Endothelial cell of umbilical vein (primary cell): ENCODE measurements at regions not wholly inside any gene's neighbourhood (a gene's known extent, or its start where the extent isn't known, plus 50 kb on each side); places are given as distances from the start of the nearest gene placed in this dataset.

Experiments used
- BruUV-seq: library from RNA; stranded (reverse); fragments of 400-500 nt; replicated peaks from 2 replicates; lab custom pipeline; 2021; lab: Mats Ljungman, UMichigan
- CTCF ChIA-PET: fragments of 300-600, 350-600 bp; sonication (Branson Sonifier 250); formaldehyde crosslinking; loops from one replicate; lab custom pipeline; 2021; ENCODE audit warnings: antibody characterized with exemption, inconsistent platforms; lab: Charles Lee
- POLR2A ChIA-PET: fragments of 300-600, 350-600 bp; sonication (Branson Sonifier 250); formaldehyde crosslinking; loops from one replicate; lab custom pipeline; 2021; ENCODE audit warnings: antibody characterized with exemption, inconsistent platforms; lab: Charles Lee
- DNase-seq: peaks from one replicate; pipeline ENCODE4 v3.0.0-alpha.2; 2011; ENCODE audit warnings: low read depth, low spot score
- FAIRE-seq: peaks from 2 replicates; lab custom pipeline; 2011; peaks lifted over from hg19 to GRCh38; lab: Jason Lieb, UNC
- H2AFZ ChIP-seq: 2 replicates; pipeline ENCODE4 v1.6.0; 2012; ENCODE audit warnings: low read depth, low read length, control low read depth, inconsistent platforms
- H3K27ac ChIP-seq: 2 replicates; pipeline ENCODE4 v1.5.1; 2011; ENCODE audit warnings: low read depth, mild to moderate bottlenecking, control low read depth, low read length, moderate library complexity; ENCODE audit not compliant: insufficient read depth
- H3K27me3 ChIP-seq, 2 experiments: 2 replicates each; pipeline versions ENCODE4 v1.6.0 to v1.6.1; 2011; ENCODE audit warnings: low read length in 2 of 2, mixed read lengths in 1 of 2; ENCODE audit not compliant: control insufficient read depth in 2 of 2, insufficient read depth in 2 of 2
- H3K36me3 ChIP-seq, 2 experiments: 2 replicates in 1 of 2; 3 replicates in 1 of 2; pipeline ENCODE4 v1.5.1; 2011; ENCODE audit warnings: low read length in 2 of 2, mild to moderate bottlenecking in 1 of 2, moderate library complexity in 1 of 2; ENCODE audit not compliant: control insufficient read depth in 2 of 2, insufficient read depth in 2 of 2; ENCODE audit errors: extremely low read depth in 1 of 2
- H3K4me1 ChIP-seq: 3 replicates; pipeline ENCODE4 v1.5.1; 2011; ENCODE audit warnings: mild to moderate bottlenecking, low read length; ENCODE audit not compliant: control insufficient read depth, insufficient read depth; ENCODE audit errors: extremely low read depth
- H3K4me2 ChIP-seq: 2 replicates; pipeline ENCODE4 v1.6.1; 2011; ENCODE audit warnings: low read length, control low read depth, mixed read lengths; ENCODE audit not compliant: insufficient read depth
- H3K4me3 ChIP-seq, 3 experiments: fragments of 200-600 bp in 1 of 3; sonication (generic), shearing (Covaris generic) in 1 of 3; replicated peaks in 1 of 3; 2 replicates each; pipeline ENCODE4 v1.5.1; 2011 to 2016; ENCODE audit warnings: control low read depth in 3 of 3, low read length in 3 of 3, mild to moderate bottlenecking in 2 of 3, inconsistent platforms in 1 of 3, low read depth in 1 of 3, moderate library complexity in 1 of 3; ENCODE audit not compliant: insufficient read depth in 1 of 3
- H3K79me2 ChIP-seq: 2 replicates; pipeline ENCODE4 v1.6.0; 2012; ENCODE audit warnings: low read length, inconsistent platforms; ENCODE audit not compliant: control insufficient read depth, insufficient read depth
- H3K9ac ChIP-seq: replicated peaks from 2 replicates; pipeline ENCODE3; 2011; ENCODE audit warnings: low read length, control low read depth; ENCODE audit not compliant: insufficient read depth; ENCODE audit errors: extremely low read depth
- H3K9me1 ChIP-seq: replicated peaks from 3 replicates; pipeline ENCODE4 v1.6.0; 2011; ENCODE audit warnings: mild to moderate bottlenecking, low read length; ENCODE audit not compliant: control insufficient read depth, insufficient read depth; ENCODE audit errors: extremely low read depth
- H3K9me3 ChIP-seq: replicated peaks from 2 replicates; pipeline ENCODE4 v1.5.1; 2012; ENCODE audit warnings: low read length, inconsistent platforms; ENCODE audit not compliant: control insufficient read depth, insufficient read depth
- H4K20me1 ChIP-seq: replicated peaks from 2 replicates; pipeline ENCODE3; 2011; ENCODE audit warnings: mild to moderate bottlenecking, low read length; ENCODE audit not compliant: control insufficient read depth, insufficient read depth; ENCODE audit errors: extremely low read depth
- CTCF ChIP-seq, 2 donors: IDR thresholded peaks; 1 replicate in 1 of 2; 2 replicates in 1 of 2; pipeline ENCODE4 v1.5.1; 2011; ENCODE audit warnings: low read length in 2 of 2, mild to moderate bottlenecking in 2 of 2, moderate library complexity in 2 of 2, control low read depth in 1 of 2, inconsistent platforms in 1 of 2, low read depth in 1 of 2; ENCODE audit not compliant: insufficient read depth in 1 of 2; ENCODE audit errors: extremely low read depth in 1 of 2
- EZH2 ChIP-seq: IDR thresholded peaks from 2 replicates; pipeline ENCODE4 v1.6.1; 2012; ENCODE audit warnings: borderline replicate concordance, low read depth, mild to moderate bottlenecking, moderate library complexity, low read length, inconsistent platforms; ENCODE audit not compliant: severe bottlenecking
- FOS ChIP-seq: IDR thresholded peaks from 2 replicates; pipeline ENCODE4 v1.6.1; 2011; ENCODE audit warnings: mild to moderate bottlenecking, low read length, moderate library complexity, borderline replicate concordance; ENCODE audit not compliant: insufficient read depth
- GATA2 ChIP-seq: IDR thresholded peaks from 2 replicates; pipeline ENCODE4 v1.7.0; 2011; ENCODE audit warnings: low read depth, mild to moderate bottlenecking, moderate library complexity, mixed read lengths, low read length; ENCODE audit not compliant: insufficient read length, insufficient read depth
- JUN ChIP-seq: IDR thresholded peaks from 2 replicates; pipeline ENCODE4 v1.6.1; 2011; ENCODE audit warnings: borderline replicate concordance, low read depth; ENCODE audit not compliant: insufficient read length, insufficient read depth
- MAX ChIP-seq: IDR thresholded peaks from 2 replicates; pipeline ENCODE4 v1.6.1; 2011; ENCODE audit not compliant: insufficient read depth, insufficient read length
- MYC ChIP-seq: IDR thresholded peaks from one replicate; pipeline ENCODE4 v1.6.1; 2011; ENCODE audit warnings: mild to moderate bottlenecking, low read depth, low read length
- POLR2A ChIP-seq: IDR thresholded peaks from 2 replicates; pipeline ENCODE4 v1.6.1; 2012; ENCODE audit warnings: low read depth, mild to moderate bottlenecking, control low read depth, low read length
- POLR2AphosphoS5 ChIP-seq: IDR thresholded peaks from 2 replicates; pipeline ENCODE4 v1.6.1; 2012; ENCODE audit warnings: low read depth, mild to moderate bottlenecking, control low read depth, low read length, moderate library complexity; ENCODE audit not compliant: insufficient read depth
- dilution Hi-C: fragments of 300-500 bp; cut with MboI; formaldehyde crosslinking; loops from one replicate; pipeline ENCODE4 v1.15.0; 2019; ENCODE audit warnings: low sequenced_read_pairs; ENCODE audit not compliant: extremely low pct_ligation_motif_present
- intact Hi-C: fragments of 100-400 bp; cut with micrococcal nuclease; formaldehyde crosslinking; loops from one replicate; pipeline ENCODE4 v1.10.0; 2022

DNA sequence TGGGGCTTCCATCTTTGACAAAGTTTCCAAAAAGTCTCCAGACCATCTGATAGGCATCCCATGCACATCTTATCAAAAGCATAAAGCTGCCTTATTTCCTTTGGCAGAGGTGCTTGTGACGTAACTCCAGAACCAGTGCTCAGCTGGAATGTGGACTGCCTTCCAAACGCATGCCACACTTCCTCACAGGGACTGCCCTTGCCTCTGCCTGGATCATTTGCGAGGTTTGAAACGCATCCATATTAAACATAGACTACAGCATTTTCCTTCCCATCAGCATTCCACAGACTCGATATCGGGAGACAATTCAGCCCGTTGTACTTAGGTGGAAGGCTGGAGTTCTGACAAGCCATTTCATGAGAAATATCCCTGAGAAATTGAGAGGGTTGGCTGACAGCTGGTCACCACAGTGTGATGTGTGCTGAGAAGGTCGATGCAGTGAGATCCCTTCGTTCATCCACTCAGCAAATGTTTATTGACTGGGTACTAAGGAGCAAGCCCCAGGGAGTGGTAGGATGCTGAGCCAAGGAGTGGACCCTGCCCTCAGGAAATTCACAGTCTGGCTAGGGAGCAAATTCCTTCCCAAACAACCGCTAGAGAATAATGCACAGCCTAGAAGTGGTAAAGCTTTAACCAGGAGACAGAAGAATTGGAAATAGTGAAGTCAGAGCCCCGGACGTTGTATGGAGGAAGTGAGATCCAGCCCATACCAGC lies 376.0 kb downstream of the BCOR start:
- FAIRE-seq (peak; percentile 78), DNase-seq (peak; percentile 57)
- dilution Hi-C loops, result no loop called here
- H3K27ac ChIP-seq, result peak overlapping the region; percentile 51
- intact Hi-C loops, result no loop called here
- H3K9ac ChIP-seq, result peak overlapping the region; percentile 37
- no peaks in the 10 kb centered on the region for H3K9me1 ChIP-seq
- TF ChIP-seq JUN, result no peak
- no peak for TF ChIP-seq POLR2A
- TF ChIP-seq FOS, result no peak
- no peak for TF ChIP-seq MYC
- no peak for TF ChIP-seq POLR2AphosphoS5
- TF ChIP-seq EZH2, result no peak
- no peak for TF ChIP-seq MAX
- no peak for TF ChIP-seq CTCF (IDR thresholded peaks at IDR 0.05; ENCODE audit: extremely low read depth in 1 of 2, insufficient read depth in 1 of 2, low read depth in 1 of 2, low read length in 2 of 2)
- no peak for TF ChIP-seq GATA2
- no TSS peak for BruUV-seq
- CTCF ChIA-PET, result interaction anchor here (1.8 kb wide), 1 partner anchor 9 kb away, joined by 4 read pairs; no protein-coding TSS in a partner anchor
- peak overlapping the region; percentile 36 for H3K4me2 ChIP-seq
- H3K4me3 ChIP-seq, result no peak overlapping the region
- peak overlapping the region; percentile 46 for H2AFZ ChIP-seq
- H3K9me3 ChIP-seq, result no peaks in the 10 kb centered on the region
- H3K27me3 ChIP-seq, result no peaks in the 10 kb centered on the region
- no peaks in the 10 kb centered on the region for H4K20me1 ChIP-seq
- peaks cover 23% of the 10 kb centered on the region for H3K4me1 ChIP-seq
- POLR2A ChIA-PET, result no interaction called here
- no peaks in the 10 kb centered on the region for H3K36me3 ChIP-seq
- H3K79me2 ChIP-seq, result no peaks in the 10 kb centered on the region
